SK-N-SH (cell line): ENCODE measurements at regions not wholly inside any gene's neighbourhood (a gene's known extent, or its start where the extent isn't known, plus 50 kb on each side); places are given as distances from the start of the nearest gene placed in this dataset.

Experiments
- CTCF ChIP-seq: fragments of 200-600 bp; sonication (generic); IDR thresholded peaks from 2 replicates; pipeline ENCODE4 v1.6.1; 2017; ENCODE audit warnings: antibody characterized with exemption, mild to moderate bottlenecking, moderate library complexity
- FOXJ3 ChIP-seq: sonication (generic); formaldehyde crosslinking; IDR thresholded peaks from 2 replicates; pipeline ENCODE4 v1.5.1; 2020; ENCODE audit warnings: mild to moderate bottlenecking, missing genetic modification reagents
- FOXM1 ChIP-seq: IDR thresholded peaks from 2 replicates; pipeline ENCODE4 v1.4.0; 2012; ENCODE audit warnings: low read depth, mild to moderate bottlenecking
- GABPA ChIP-seq: IDR thresholded peaks from 2 replicates; pipeline ENCODE4 v1.4.0; 2012; ENCODE audit warnings: low read depth, mild to moderate bottlenecking
- POLR2AphosphoS5 ChIP-seq: IDR thresholded peaks from 2 replicates; pipeline ENCODE4 v1.6.1; 2012; ENCODE audit warnings: low read depth, low read length
- RCOR1 ChIP-seq: fragments of 150-350 bp; IDR thresholded peaks from 2 replicates; pipeline ENCODE4 v1.6.1; 2017; ENCODE audit warnings: antibody characterized with exemption, low read length
- RXRA ChIP-seq: IDR thresholded peaks from 2 replicates; pipeline ENCODE4 v1.4.0; 2012; ENCODE audit warnings: low read depth, mild to moderate bottlenecking, borderline replicate concordance
- TAF1 ChIP-seq: IDR thresholded peaks from 2 replicates; pipeline ENCODE4 v1.6.1; 2012; ENCODE audit warnings: low read depth, mild to moderate bottlenecking, low read length, moderate library complexity, borderline replicate concordance
- TCF12 ChIP-seq: IDR thresholded peaks from 2 replicates; pipeline ENCODE4 v1.4.0; 2012
- TEAD4 ChIP-seq: IDR thresholded peaks from 2 replicates; pipeline ENCODE4 v1.4.0; 2012; ENCODE audit warnings: mild to moderate bottlenecking, borderline replicate concordance; ENCODE audit not compliant: insufficient read depth

GRCh38 chr10:44659320-44659719 is 251.8 kb upstream of the TMEM72 start:
- TF ChIP-seq CTCF: no peak
- TF ChIP-seq RXRA: no peak
- TF ChIP-seq GABPA: no peak
- TF ChIP-seq FOXM1: no peak
- TF ChIP-seq TEAD4: no peak
- TF ChIP-seq RCOR1: no peak
- no peak for TF ChIP-seq TCF12
- no peak for TF ChIP-seq TAF1
- TF ChIP-seq POLR2AphosphoS5: no peak
- TF ChIP-seq FOXJ3 (CRISPR knock-in tag): no peak
